ENCODE measurements at regions not wholly inside any gene's neighbourhood (a gene's known extent, or its start where the extent isn't known, plus 50 kb on each side); places are given as distances from the start of the nearest gene placed in this dataset.

DNA sequence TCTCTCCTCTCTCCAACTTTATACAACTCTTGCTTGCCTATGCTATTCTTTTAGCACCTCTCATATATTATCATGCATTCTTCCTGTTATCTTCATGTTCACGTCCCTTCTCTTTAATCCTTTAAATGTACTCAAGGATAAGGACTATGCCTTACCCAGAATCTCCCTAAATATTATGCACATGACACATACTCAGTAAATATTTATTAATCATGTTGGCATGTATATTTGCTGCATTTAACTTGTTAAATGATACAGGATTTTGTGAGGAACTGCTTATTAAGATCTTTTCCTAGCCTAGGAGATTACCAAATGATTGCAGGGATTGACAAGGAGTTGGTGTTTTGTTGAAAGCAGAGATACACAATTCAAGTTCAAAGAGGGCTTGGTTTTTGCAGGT, 109.4 kb downstream of the RGS2 start:
- TF ChIP-seq CTCF (IDR thresholded peaks at IDR 0.05) (no peak), POLR2A (IDR thresholded peaks at IDR 0.05) (no peak)
